T-cell (primary cell): ENCODE measurements at regions not wholly inside any gene's neighbourhood (a gene's known extent, or its start where the extent isn't known, plus 50 kb on each side); places are given as distances from the start of the nearest gene placed in this dataset.

Source experiments
- ATAC-seq, 4 experiments: fragments of 200-7000 bp in 3 of 4; fragments of 150-1000 bp in 1 of 4; cut with Tn5 transposase; replicated peaks in 1 of 4; 1 replicate in 3 of 4; 2 replicates in 1 of 4; pipeline ENCODE4 v1.10.0; 2021; ENCODE audit warnings: moderate library complexity in 3 of 4, mild to moderate bottlenecking in 2 of 4, moderate number of reproducible peaks in 1 of 4
- CTCF ChIA-PET, 2 donors: fragments of 300-600 bp; sonication (Branson Sonifier 250); formaldehyde crosslinking; loops; one replicate each; lab custom pipeline; 2022; ENCODE audit warnings: antibody characterized with exemption in 2 of 2; lab: Charles Lee
- POLR2A ChIA-PET, 2 donors: fragments of 300-600 bp; sonication (Branson Sonifier 250); formaldehyde crosslinking; loops; one replicate each; lab custom pipeline; 2022; ENCODE audit warnings: antibody characterized with exemption in 2 of 2; lab: Charles Lee
- DNase-seq, 35 experiments: peaks; one replicate each; pipeline versions ENCODE4 v3.0.0 to v3.0.0-alpha.2; 2013 to 2023
- H3K27ac ChIP-seq: one replicate; pipeline ENCODE4 v1.5.1; 2013; ENCODE audit warnings: low read length
- H3K27me3 ChIP-seq, 2 experiments: replicated peaks in 1 of 2; 1 replicate in 1 of 2; 2 replicates in 1 of 2; pipeline versions ENCODE4 v1.6.1 to v1.7.0; 2013; ENCODE audit warnings: low read length in 1 of 2, mixed read lengths in 1 of 2; ENCODE audit not compliant: control insufficient read depth in 2 of 2, insufficient read depth in 2 of 2; ENCODE audit errors: extremely low read depth in 1 of 2
- H3K36me3 ChIP-seq, 2 donors: 1 replicate in 1 of 2; 2 replicates in 1 of 2; pipeline versions ENCODE4 v1.6.1 to v1.7.0; 2013; ENCODE audit warnings: low read length in 1 of 2; ENCODE audit not compliant: control insufficient read depth in 2 of 2, insufficient read depth in 1 of 2; ENCODE audit errors: extremely low read depth in 1 of 2
- H3K4me1 ChIP-seq, 2 experiments: 1 replicate in 1 of 2; 2 replicates in 1 of 2; pipeline versions ENCODE4 v1.6.1 to v1.7.0; 2013; ENCODE audit warnings: low read length in 2 of 2, mixed read lengths in 1 of 2; ENCODE audit not compliant: insufficient read depth in 2 of 2, control insufficient read depth in 1 of 2; ENCODE audit errors: extremely low read depth in 1 of 2
- H3K4me3 ChIP-seq, 2 donors: 1 replicate in 1 of 2; 2 replicates in 1 of 2; pipeline versions ENCODE4 v1.5.1 to v1.7.0; 2013; ENCODE audit warnings: mild to moderate bottlenecking in 2 of 2, low read length in 1 of 2, moderate library complexity in 1 of 2; ENCODE audit not compliant: control insufficient read depth in 1 of 2; ENCODE audit errors: extremely low read depth in 1 of 2
- H3K9me3 ChIP-seq: 2 replicates; pipeline ENCODE4 v1.7.0; 2013
- H3K27ac Mint-ChIP-seq, 2 donors: one replicate each; pipeline ENCODE4 v1.8.0; 2020 to 2021; ENCODE audit warnings: mild to moderate bottlenecking in 2 of 2, mixed read lengths in 2 of 2
- H3K27me3 Mint-ChIP-seq, 2 donors: one replicate each; pipeline ENCODE4 v1.8.0; 2021 to 2022; ENCODE audit warnings: mixed read lengths in 2 of 2
- H3K36me3 Mint-ChIP-seq: one replicate; pipeline ENCODE4 v1.8.0; 2021; ENCODE audit warnings: mixed read lengths
- H3K4me1 Mint-ChIP-seq, 3 donors: one replicate each; pipeline ENCODE4 v1.8.0; 2020 to 2022; ENCODE audit warnings: mixed read lengths in 3 of 3, mild to moderate bottlenecking in 1 of 3
- H3K4me3 Mint-ChIP-seq, 3 donors: one replicate each; pipeline ENCODE4 v1.8.0; 2020 to 2022; ENCODE audit warnings: mild to moderate bottlenecking in 3 of 3, mixed read lengths in 3 of 3, moderate library complexity in 3 of 3
- H3K9me3 Mint-ChIP-seq, 3 donors: one replicate each; pipeline ENCODE4 v1.8.0; 2020 to 2022; ENCODE audit warnings: mixed read lengths in 3 of 3
- WGBS: methylation state at CpG from one replicate; pipeline ENCODE4 v1.1.5; 2013; ENCODE audit warnings: missing lambda C conversion rate; ENCODE audit not compliant: insufficient coverage; 5-methylcytosine and 5-hydroxymethylcytosine counted together

- no peaks in the 10 kb centered on the region for H3K36me3 ChIP-seq
- ChIA-PET CTCF (no interaction called here), POLR2A (no interaction called here)
- Mint-ChIP-seq H3K27ac (no peak overlapping the region), H3K4me3 (no peak overlapping the region), H3K36me3 (no peaks in the 10 kb centered on the region), H3K27me3 (no peaks in the 10 kb centered on the region), H3K4me1 (no peaks in the 10 kb centered on the region), H3K9me3 (peaks cover 0 to 15% (median 9%) of the 10 kb centered on the region in 3 donors)
- no peak overlapping the region for H3K4me3 ChIP-seq
- DNase-seq (no peak), ATAC-seq (no peak)
- H3K27ac ChIP-seq: no peak overlapping the region
- H3K4me1 ChIP-seq: no peaks in the 10 kb centered on the region
- H3K27me3 ChIP-seq: no peaks in the 10 kb centered on the region
- WGBS: 90% methylated on average over 2 of the region's 2 CpGs
- no peaks in the 10 kb centered on the region for H3K9me3 ChIP-seq
These were observed 391.5 kb downstream of the GASK1B start for GRCh38 chr4:157781361-157781760.

GRCh38 chr4:157779081-157779480, 393.7 kb downstream of the GASK1B start:
- Mint-ChIP-seq H3K9me3 (peaks cover 0 to 8% (median 5%) of the 10 kb centered on the region in 3 donors), H3K4me1 (no peaks in the 10 kb centered on the region), H3K27ac (no peak overlapping the region), H3K27me3 (no peaks in the 10 kb centered on the region), H3K4me3 (no peak overlapping the region), H3K36me3 (no peaks in the 10 kb centered on the region)
- CTCF ChIA-PET: no interaction called here
- ATAC-seq (no peak), DNase-seq (no peak)
- Histone ChIP-seq H3K27ac (no peak overlapping the region), H3K4me3 (no peak overlapping the region), H3K36me3 (no peaks in the 10 kb centered on the region), H3K4me1 (no peaks in the 10 kb centered on the region), H3K27me3 (no peaks in the 10 kb centered on the region), H3K9me3 (no peaks in the 10 kb centered on the region)
- POLR2A ChIA-PET: no interaction called here
- WGBS: no CpG with 5 or more reads among the region's 1 CpG

- no peaks in the 10 kb centered on the region for H3K4me1 Mint-ChIP-seq
- WGBS: no CpG with 5 or more reads among the region's 1 CpG
- Histone ChIP-seq H3K4me3 (no peak overlapping the region), H3K27ac (no peak overlapping the region), H3K27me3 (no peaks in the 10 kb centered on the region), H3K4me1 (no peaks in the 10 kb centered on the region), H3K36me3 (no peaks in the 10 kb centered on the region), H3K9me3 (no peaks in the 10 kb centered on the region)
- CTCF ChIA-PET: no interaction called here
- DNase-seq (no peak), ATAC-seq (no peak)
- H3K27ac Mint-ChIP-seq: no peak overlapping the region
- peaks cover 0 to 8% (median 7%) of the 10 kb centered on the region in 3 donors for H3K9me3 Mint-ChIP-seq
- POLR2A ChIA-PET: no interaction called here
- no peaks in the 10 kb centered on the region for H3K27me3 Mint-ChIP-seq
- H3K36me3 Mint-ChIP-seq: no peaks in the 10 kb centered on the region
- H3K4me3 Mint-ChIP-seq: no peak overlapping the region
These were observed 395.8 kb downstream of the GASK1B start for GRCh38 chr4:157776930-157777528.

- Histone ChIP-seq H3K9me3 (no peaks in the 10 kb centered on the region), H3K27ac (no peak overlapping the region), H3K27me3 (no peaks in the 10 kb centered on the region), H3K36me3 (no peaks in the 10 kb centered on the region), H3K4me3 (no peak overlapping the region), H3K4me1 (no peaks in the 10 kb centered on the region)
- ATAC-seq: no peak
- DNase-seq: no peak
- H3K27me3 Mint-ChIP-seq: no peaks in the 10 kb centered on the region
- POLR2A ChIA-PET: no interaction called here
- no peak overlapping the region for H3K4me3 Mint-ChIP-seq
- no peaks in the 10 kb centered on the region for H3K36me3 Mint-ChIP-seq
- H3K9me3 Mint-ChIP-seq: peaks cover 0 to 4% (median 4%) of the 10 kb centered on the region in 3 donors
- H3K27ac Mint-ChIP-seq: no peak overlapping the region
- H3K4me1 Mint-ChIP-seq: no peaks in the 10 kb centered on the region
- CTCF ChIA-PET: no interaction called here
These were observed 396.9 kb downstream of the GASK1B start for GRCh38 chr4:157775971-157776370.

GRCh38 chr4:157772907-157773306, 399.9 kb downstream of the GASK1B start:
- no peaks in the 10 kb centered on the region for H3K36me3 ChIP-seq
- H3K9me3 Mint-ChIP-seq: peaks cover 0 to 4% (median 3%) of the 10 kb centered on the region in 3 donors
- POLR2A ChIA-PET: no interaction called here
- CTCF ChIA-PET: no interaction called here
- H3K27me3 ChIP-seq: no peaks in the 10 kb centered on the region
- H3K4me1 Mint-ChIP-seq: no peaks in the 10 kb centered on the region
- H3K36me3 Mint-ChIP-seq: no peaks in the 10 kb centered on the region
- DNase-seq: no peak
- WGBS: no CpG with 5 or more reads among the region's 1 CpG
- H3K4me1 ChIP-seq: no peaks in the 10 kb centered on the region
- no peak overlapping the region for H3K4me3 ChIP-seq
- no peaks in the 10 kb centered on the region for H3K9me3 ChIP-seq
- no peaks in the 10 kb centered on the region for H3K27me3 Mint-ChIP-seq
- no peak overlapping the region for H3K4me3 Mint-ChIP-seq
- H3K27ac ChIP-seq: no peak overlapping the region
- ATAC-seq: no peak
- no peak overlapping the region for H3K27ac Mint-ChIP-seq

GRCh38 chr4:157768419-157768818, 404.4 kb downstream of the GASK1B start:
- no peak for DNase-seq
- no peak for ATAC-seq
- Histone ChIP-seq H3K27me3 (no peaks in the 10 kb centered on the region), H3K36me3 (no peaks in the 10 kb centered on the region), H3K4me3 (no peak overlapping the region), H3K27ac (no peak overlapping the region), H3K9me3 (no peaks in the 10 kb centered on the region), H3K4me1 (no peaks in the 10 kb centered on the region)
- WGBS: no CpG with 5 or more reads among the region's 1 CpG
- Mint-ChIP-seq H3K4me1 (no peaks in the 10 kb centered on the region), H3K9me3 (peaks cover 0 to 4% (median 3%) of the 10 kb centered on the region in 3 donors), H3K4me3 (no peak overlapping the region), H3K27ac (no peak overlapping the region), H3K27me3 (no peaks in the 10 kb centered on the region), H3K36me3 (no peaks in the 10 kb centered on the region)
- ChIA-PET POLR2A (interaction anchor here in 1 of 2 donors (0.6 kb wide), 1 partner anchor 25 kb away, joined by 3 read pairs; no protein-coding TSS in a partner anchor), CTCF (no interaction called here)

- Mint-ChIP-seq H3K36me3 (no peaks in the 10 kb centered on the region), H3K27me3 (no peaks in the 10 kb centered on the region), H3K4me3 (no peak overlapping the region), H3K27ac (no peak overlapping the region), H3K9me3 (peaks cover 4 to 12% (median 8%) of the 10 kb centered on the region in 3 donors), H3K4me1 (no peaks in the 10 kb centered on the region)
- Histone ChIP-seq H3K36me3 (no peaks in the 10 kb centered on the region), H3K4me1 (no peaks in the 10 kb centered on the region), H3K27me3 (no peaks in the 10 kb centered on the region), H3K4me3 (no peak overlapping the region), H3K27ac (no peak overlapping the region), H3K9me3 (no peaks in the 10 kb centered on the region)
- no CpG with 5 or more reads among the region's 1 CpG for WGBS
- DNase-seq (no peak), ATAC-seq (no peak)
- CTCF ChIA-PET: no interaction called here
- POLR2A ChIA-PET: no interaction called here
These were observed 409.3 kb downstream of the GASK1B start for GRCh38 chr4:157763490-157763889.
